HTR-8/SVneo (cell line): ENCODE measurements at regions not wholly inside any gene's neighbourhood (a gene's known extent, or its start where the extent isn't known, plus 50 kb on each side); places are given as distances from the start of the nearest gene placed in this dataset.
"Not testable (repeated sequence)": the region's sequence is repeated elsewhere in the genome, so short reads cannot be mapped to it uniquely, and the experiment has no call there.

Source experiments
- DNase-seq: peaks from one replicate; pipeline ENCODE4 v3.0.0; 2011; ENCODE audit warnings: low spot score, mixed read lengths; ENCODE audit not compliant: insufficient read length
- FAIRE-seq: peaks from 2 replicates; lab custom pipeline; 2011; peaks lifted over from hg19 to GRCh38; lab: Jason Lieb, UNC

- no peak for FAIRE-seq
- DNase-seq, result peak; percentile 33
These were observed 604.7 kb downstream of the PTPRC start for GRCh38 chr1:199243423-199244061.

- no peak for FAIRE-seq
- DNase-seq, result no peak
These were observed 607.1 kb downstream of the PTPRC start for GRCh38 chr1:199245946-199246345.

- DNase-seq (no peak), FAIRE-seq (no peak)
These were observed 607.9 kb downstream of the PTPRC start for GRCh38 chr1:199246716-199247115.

- FAIRE-seq, result no peak
- DNase-seq, result no peak
These were observed 609.1 kb downstream of the PTPRC start for GRCh38 chr1:199247891-199248290.

- not testable (repeated sequence) for DNase-seq, FAIRE-seq
These were observed 615.2 kb downstream of the PTPRC start for GRCh38 chr1:199254040-199254439.

- FAIRE-seq (no peak), DNase-seq (no peak)
These were observed 622.5 kb downstream of the PTPRC start for GRCh38 chr1:199261328-199261727.

GRCh38 chr1:199264283-199264682 lies 625.4 kb downstream of the PTPRC start:
- no peak for DNase-seq
- FAIRE-seq, result no peak

- FAIRE-seq (no peak), DNase-seq (no peak)
These were observed 626.1 kb downstream of the PTPRC start for GRCh38 chr1:199264911-199265310.

- no peak for FAIRE-seq
These were observed 626.5 kb downstream of the PTPRC start for GRCh38 chr1:199265319-199265718.

GRCh38 chr1:199269241-199269640 lies 630.4 kb downstream of the PTPRC start:
- no peak for DNase-seq
- FAIRE-seq, result no peak

More at GRCh38 chr1:199265319-199265718, 626.5 kb downstream of the PTPRC start:
- no peak for DNase-seq

- DNase-seq (no peak), FAIRE-seq (no peak)
These were observed 633.3 kb downstream of the PTPRC start for GRCh38 chr1:199272139-199272544.

GRCh38 chr1:199272628-199273086 lies 633.8 kb downstream of the PTPRC start:
- DNase-seq, result peak; percentile 71
- no peak for FAIRE-seq

- FAIRE-seq, result no peak
- no peak for DNase-seq
These were observed 635.1 kb downstream of the PTPRC start for GRCh38 chr1:199273837-199274379.

- no peak for FAIRE-seq
- no peak for DNase-seq
These were observed 640.2 kb downstream of the PTPRC start for GRCh38 chr1:199279067-199279466.

- no peak for DNase-seq
- FAIRE-seq, result no peak
These were observed 641.2 kb downstream of the PTPRC start for GRCh38 chr1:199279872-199280645.

GRCh38 chr1:199282751-199283305 lies 644.0 kb downstream of the PTPRC start:
- DNase-seq (no peak), FAIRE-seq (no peak)

- DNase-seq (no peak), FAIRE-seq (no peak)
These were observed 645.0 kb downstream of the PTPRC start for GRCh38 chr1:199283794-199284193.

- DNase-seq (no peak), FAIRE-seq (no peak)
These were observed 648.4 kb downstream of the PTPRC start for GRCh38 chr1:199287206-199287605.

- DNase-seq (no peak), FAIRE-seq (no peak)
These were observed 648.8 kb downstream of the PTPRC start for GRCh38 chr1:199287647-199288046.

- DNase-seq (no peak), FAIRE-seq (no peak)
These were observed 651.3 kb downstream of the PTPRC start for GRCh38 chr1:199290186-199290585.
